DMS 273 (cell line): ENCODE measurements at regions not wholly inside any gene's neighbourhood (a gene's known extent, or its start where the extent isn't known, plus 50 kb on each side); places are given as distances from the start of the nearest gene placed in this dataset.

Source experiments
- DNase-seq: peaks from one replicate; lab custom pipeline; 2025; ENCODE audit not compliant: unreplicated experiment; lab: John Stamatoyannopoulos, UW

- DNase-seq, result no peak
These were observed 79.1 kb upstream of the TUSC7 start for GRCh38 chr3:116630494-116630893.

GRCh38 chr3:116639641-116640040, 69.9 kb upstream of the TUSC7 start:
- DNase-seq, result no peak

- no peak for DNase-seq
These were observed 69.5 kb upstream of the TUSC7 start for GRCh38 chr3:116640109-116640508.

- no peak for DNase-seq
These were observed 66.6 kb upstream of the TUSC7 start for GRCh38 chr3:116643001-116643400.

GRCh38 chr3:116647996-116648395, 61.6 kb upstream of the TUSC7 start:
- DNase-seq, result no peak
